ENCODE measurements at regions not wholly inside any gene's neighbourhood (a gene's known extent, or its start where the extent isn't known, plus 50 kb on each side); places are given as distances from the start of the nearest gene placed in this dataset.

DNA sequence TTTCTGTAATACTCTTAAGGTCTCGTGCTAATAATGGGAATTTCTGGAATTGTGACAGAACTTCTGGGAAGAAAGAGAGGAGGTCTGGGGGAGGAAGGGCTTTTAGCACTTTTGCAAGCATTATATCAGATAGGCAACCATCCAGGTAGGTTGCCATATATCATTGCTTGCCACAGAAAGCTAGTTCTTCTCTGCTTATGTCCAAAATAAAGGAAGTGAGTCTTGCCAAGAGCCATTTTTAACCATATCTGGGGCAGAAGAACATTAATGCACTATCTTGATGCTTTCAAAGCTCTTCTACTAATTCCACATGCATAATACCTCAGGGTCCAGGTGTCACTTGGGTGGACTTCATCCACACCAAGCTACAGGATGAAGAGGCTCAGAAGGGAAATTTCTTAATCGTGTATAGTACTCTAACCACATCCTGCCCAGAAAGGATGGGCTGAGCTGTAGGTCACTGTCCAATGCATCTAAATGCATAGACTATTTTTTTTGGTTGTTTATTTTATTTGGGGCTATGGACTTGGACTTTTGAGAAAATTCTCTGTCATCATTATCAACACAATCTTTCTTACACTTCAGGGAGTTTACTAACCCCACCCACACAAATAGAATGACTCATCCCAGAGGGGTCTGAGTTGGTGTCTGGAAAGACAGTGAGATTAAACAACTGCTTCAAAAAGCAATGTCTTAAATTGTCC, 68.9 kb upstream of the ADO start:
- H3K27ac ChIP-seq (ENCODE audit: low read depth, low read length, poor library complexity, severe bottlenecking): no peak overlapping the region
- H3K9me3 ChIP-seq (ENCODE audit: low read length): no peaks in the 10 kb centered on the region
- no peak overlapping the region for H2AFZ ChIP-seq (ENCODE audit: low read length)
- no peaks in the 10 kb centered on the region for H3K27me3 ChIP-seq (ENCODE audit: insufficient read depth, low read length)
- no peaks in the 10 kb centered on the region for H3K9me2 ChIP-seq (ENCODE audit: low read depth, low read length)
- H3K4me3 ChIP-seq (ENCODE audit: low read depth, low read length, poor library complexity, severe bottlenecking): no peak overlapping the region
- no peaks in the 10 kb centered on the region for H3K36me3 ChIP-seq (ENCODE audit: insufficient read depth, low read length)
- H3F3A ChIP-seq (ENCODE audit: insufficient read depth, low read length): no peaks in the 10 kb centered on the region
- H3K4me2 ChIP-seq (ENCODE audit: low read length): no peak overlapping the region
- H3K9ac ChIP-seq (ENCODE audit: low read length): no peak overlapping the region
- no peaks in the 10 kb centered on the region for H4K20me1 ChIP-seq (ENCODE audit: insufficient read depth, low read length)
- H3K4me1 ChIP-seq (ENCODE audit: insufficient read depth, low read length, severe bottlenecking): no peaks in the 10 kb centered on the region
- no peaks in the 10 kb centered on the region for H3K79me2 ChIP-seq (ENCODE audit: insufficient read depth, low read length)
- TF ChIP-seq EZH2 (IDR thresholded peaks at IDR 0.05; ENCODE audit: borderline replicate concordance, low read length): no peak
- TF ChIP-seq, protein P1, sequence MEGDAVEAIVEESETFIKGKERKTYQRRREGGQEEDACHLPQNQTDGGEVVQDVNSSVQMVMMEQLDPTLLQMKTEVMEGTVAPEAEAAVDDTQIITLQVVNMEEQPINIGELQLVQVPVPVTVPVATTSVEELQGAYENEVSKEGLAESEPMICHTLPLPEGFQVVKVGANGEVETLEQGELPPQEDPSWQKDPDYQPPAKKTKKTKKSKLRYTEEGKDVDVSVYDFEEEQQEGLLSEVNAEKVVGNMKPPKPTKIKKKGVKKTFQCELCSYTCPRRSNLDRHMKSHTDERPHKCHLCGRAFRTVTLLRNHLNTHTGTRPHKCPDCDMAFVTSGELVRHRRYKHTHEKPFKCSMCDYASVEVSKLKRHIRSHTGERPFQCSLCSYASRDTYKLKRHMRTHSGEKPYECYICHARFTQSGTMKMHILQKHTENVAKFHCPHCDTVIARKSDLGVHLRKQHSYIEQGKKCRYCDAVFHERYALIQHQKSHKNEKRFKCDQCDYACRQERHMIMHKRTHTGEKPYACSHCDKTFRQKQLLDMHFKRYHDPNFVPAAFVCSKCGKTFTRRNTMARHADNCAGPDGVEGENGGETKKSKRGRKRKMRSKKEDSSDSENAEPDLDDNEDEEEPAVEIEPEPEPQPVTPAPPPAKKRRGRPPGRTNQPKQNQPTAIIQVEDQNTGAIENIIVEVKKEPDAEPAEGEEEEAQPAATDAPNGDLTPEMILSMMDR (IDR thresholded peaks at IDR 0.05; ENCODE audit: low read length): no peak

DNA sequence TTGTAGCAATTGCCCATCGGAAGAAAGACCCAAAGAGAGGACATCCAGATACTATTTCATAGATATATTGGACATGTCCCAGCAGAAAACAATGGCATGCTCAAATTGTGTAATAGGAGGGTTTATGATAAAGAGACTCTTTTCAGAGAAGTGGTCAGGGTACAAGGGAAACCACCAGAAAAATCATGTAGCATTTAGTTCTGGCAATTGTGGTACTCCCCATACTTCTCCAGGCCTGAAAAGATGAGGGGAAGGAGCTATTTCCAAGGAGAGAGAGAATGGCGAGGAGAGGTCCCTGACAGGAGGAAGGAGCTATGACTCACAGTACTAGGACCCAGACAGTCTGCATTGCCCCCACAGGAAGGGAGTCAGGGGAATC, 68.4 kb upstream of the ADO start:
- Histone ChIP-seq H3K27me3 (ENCODE audit: insufficient read depth, low read length) (no peaks in the 10 kb centered on the region), H3K36me3 (ENCODE audit: insufficient read depth, low read length) (no peaks in the 10 kb centered on the region), H3K9me2 (ENCODE audit: low read depth, low read length) (no peaks in the 10 kb centered on the region), H2AFZ (ENCODE audit: low read length) (no peak overlapping the region), H3K4me3 (ENCODE audit: low read depth, low read length, poor library complexity, severe bottlenecking) (no peak overlapping the region), H3K4me2 (ENCODE audit: low read length) (no peak overlapping the region), H3K4me1 (ENCODE audit: insufficient read depth, low read length, severe bottlenecking) (no peaks in the 10 kb centered on the region), H3K9ac (ENCODE audit: low read length) (no peak overlapping the region), H4K20me1 (ENCODE audit: insufficient read depth, low read length) (no peaks in the 10 kb centered on the region), H3K9me3 (ENCODE audit: low read length) (no peaks in the 10 kb centered on the region), H3F3A (ENCODE audit: insufficient read depth, low read length) (no peaks in the 10 kb centered on the region), H3K79me2 (ENCODE audit: insufficient read depth, low read length) (no peaks in the 10 kb centered on the region), H3K27ac (ENCODE audit: low read depth, low read length, poor library complexity, severe bottlenecking) (no peak overlapping the region)
- TF ChIP-seq EZH2 (IDR thresholded peaks at IDR 0.05; ENCODE audit: borderline replicate concordance, low read length): no peak
- TF ChIP-seq, protein P1 (IDR thresholded peaks at IDR 0.05; ENCODE audit: low read length): no peak

DNA sequence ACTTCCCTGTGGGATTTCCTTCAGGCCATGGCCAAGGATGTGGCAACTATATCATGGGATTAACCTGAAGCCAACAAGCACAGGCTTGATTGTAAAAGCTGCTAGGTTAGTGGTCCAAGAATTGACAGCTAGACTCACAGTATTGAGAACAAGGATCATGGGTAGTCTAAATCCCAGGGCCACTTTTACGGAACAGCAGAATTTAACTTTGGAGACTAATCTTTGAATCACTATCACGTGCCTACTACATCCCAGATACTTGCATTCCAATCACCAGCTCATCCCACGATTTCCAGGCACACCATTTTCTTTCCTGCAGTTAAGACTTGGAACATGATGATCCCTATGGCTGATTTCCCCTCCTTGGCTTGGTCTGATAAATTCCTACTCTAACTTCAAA, 65.6 kb upstream of the ADO start:
- Histone ChIP-seq H3K4me2 (ENCODE audit: low read length) (no peak overlapping the region), H3K27me3 (ENCODE audit: insufficient read depth, low read length) (no peaks in the 10 kb centered on the region), H3K9me2 (ENCODE audit: low read depth, low read length) (no peaks in the 10 kb centered on the region), H3K27ac (ENCODE audit: low read depth, low read length, poor library complexity, severe bottlenecking) (no peak overlapping the region), H3K4me1 (ENCODE audit: insufficient read depth, low read length, severe bottlenecking) (no peaks in the 10 kb centered on the region), H3K9me3 (ENCODE audit: low read length) (no peaks in the 10 kb centered on the region), H3K4me3 (ENCODE audit: low read depth, low read length, poor library complexity, severe bottlenecking) (no peak overlapping the region), H3K36me3 (ENCODE audit: insufficient read depth, low read length) (no peaks in the 10 kb centered on the region), H3F3A (ENCODE audit: insufficient read depth, low read length) (no peaks in the 10 kb centered on the region), H3K9ac (ENCODE audit: low read length) (no peak overlapping the region), H4K20me1 (ENCODE audit: insufficient read depth, low read length) (no peaks in the 10 kb centered on the region), H3K79me2 (ENCODE audit: insufficient read depth, low read length) (no peaks in the 10 kb centered on the region), H2AFZ (ENCODE audit: low read length) (no peak overlapping the region)
- TF ChIP-seq, protein P1 (IDR thresholded peaks at IDR 0.05; ENCODE audit: low read length): no peak
- no peak for TF ChIP-seq EZH2 (IDR thresholded peaks at IDR 0.05; ENCODE audit: borderline replicate concordance, low read length)

Data from OCI-LY1 (cell line).